ENCODE measurements at regions not wholly inside any gene's neighbourhood (a gene's known extent, or its start where the extent isn't known, plus 50 kb on each side); places are given as distances from the start of the nearest gene placed in this dataset.

DNA sequence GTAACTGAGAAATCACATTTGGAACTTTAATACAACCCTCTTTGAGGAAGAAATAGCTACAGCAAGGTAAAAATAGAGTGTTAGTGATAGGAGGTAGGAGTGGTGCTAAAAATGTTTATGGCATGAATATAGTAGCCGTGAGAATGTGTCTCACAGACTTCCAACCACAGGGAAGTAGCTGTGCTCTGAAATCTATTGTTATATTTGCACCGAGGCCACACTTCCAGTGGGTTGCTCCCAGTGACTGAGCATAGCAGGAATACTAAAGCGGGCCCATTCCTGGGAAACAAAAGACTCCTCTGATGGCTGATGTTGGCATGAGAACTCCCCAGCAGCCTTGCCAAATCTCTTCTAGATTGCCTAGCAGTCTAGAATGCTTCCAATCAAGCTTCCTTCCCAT lies 174.1 kb upstream of the PLXNC1 start:
- ChIA-PET CTCF (ENCODE audit: low intra/inter-chr PET ratio) (no interaction called here), POLR2A (interaction anchor here (0.7 kb wide), 1 partner anchor 11 kb away, joined by 3 read pairs; no protein-coding TSS in a partner anchor)
- no peak for TF ChIP-seq TAF1 (IDR thresholded peaks at IDR 0.05; ENCODE audit: control insufficient read depth, extremely low read depth, insufficient read depth, low read length, severe bottlenecking)
- TF ChIP-seq ZNF655 (CRISPR knock-in tag; IDR thresholded peaks at IDR 0.05): no peak
- TF ChIP-seq MBD1 (CRISPR knock-in tag; IDR thresholded peaks at IDR 0.05): no peak
- TF ChIP-seq, protein P1, sequence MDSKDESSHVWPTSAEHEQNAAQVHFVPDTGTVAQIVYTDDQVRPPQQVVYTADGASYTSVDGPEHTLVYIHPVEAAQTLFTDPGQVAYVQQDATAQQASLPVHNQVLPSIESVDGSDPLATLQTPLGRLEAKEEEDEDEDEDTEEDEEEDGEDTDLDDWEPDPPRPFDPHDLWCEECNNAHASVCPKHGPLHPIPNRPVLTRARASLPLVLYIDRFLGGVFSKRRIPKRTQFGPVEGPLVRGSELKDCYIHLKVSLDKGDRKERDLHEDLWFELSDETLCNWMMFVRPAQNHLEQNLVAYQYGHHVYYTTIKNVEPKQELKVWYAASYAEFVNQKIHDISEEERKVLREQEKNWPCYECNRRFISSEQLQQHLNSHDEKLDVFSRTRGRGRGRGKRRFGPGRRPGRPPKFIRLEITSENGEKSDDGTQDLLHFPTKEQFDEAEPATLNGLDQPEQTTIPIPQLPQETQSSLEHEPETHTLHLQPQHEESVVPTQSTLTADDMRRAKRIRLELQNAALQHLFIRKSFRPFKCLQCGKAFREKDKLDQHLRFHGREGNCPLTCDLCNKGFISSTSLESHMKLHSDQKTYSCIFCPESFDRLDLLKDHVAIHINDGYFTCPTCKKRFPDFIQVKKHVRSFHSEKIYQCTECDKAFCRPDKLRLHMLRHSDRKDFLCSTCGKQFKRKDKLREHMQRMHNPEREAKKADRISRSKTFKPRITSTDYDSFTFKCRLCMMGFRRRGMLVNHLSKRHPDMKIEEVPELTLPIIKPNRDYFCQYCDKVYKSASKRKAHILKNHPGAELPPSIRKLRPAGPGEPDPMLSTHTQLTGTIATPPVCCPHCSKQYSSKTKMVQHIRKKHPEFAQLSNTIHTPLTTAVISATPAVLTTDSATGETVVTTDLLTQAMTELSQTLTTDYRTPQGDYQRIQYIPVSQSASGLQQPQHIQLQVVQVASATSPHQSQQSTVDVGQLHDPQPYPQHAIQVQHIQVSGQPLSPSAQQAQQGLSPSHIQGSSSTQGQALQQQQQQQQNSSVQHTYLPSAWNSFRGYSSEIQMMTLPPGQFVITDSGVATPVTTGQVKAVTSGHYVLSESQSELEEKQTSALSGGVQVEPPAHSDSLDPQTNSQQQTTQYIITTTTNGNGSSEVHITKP (IDR thresholded peaks at IDR 0.05; ENCODE audit: partially characterized antibody): no peak
- TF ChIP-seq RBBP5 (IDR thresholded peaks at IDR 0.05; ENCODE audit: borderline replicate concordance, insufficient read depth, low read length, poor library complexity, severe bottlenecking): no peak
- no peak for TF ChIP-seq RAD51 (IDR thresholded peaks at IDR 0.05; ENCODE audit: borderline replicate concordance, low read depth)
- no peak for TF ChIP-seq POLR2AphosphoS5 (IDR thresholded peaks at IDR 0.05; ENCODE audit: control insufficient read depth, insufficient read depth, low read depth, low read length)
- no peak for TF ChIP-seq MAFG (tag; conservative IDR thresholded peaks at IDR 0.05)
- no peak for TF ChIP-seq CXXC5 (CRISPR knock-in tag; IDR thresholded peaks at IDR 0.05)
- TF ChIP-seq TRIM25 (IDR thresholded peaks at IDR 0.05; ENCODE audit: borderline replicate concordance): no peak
- TF ChIP-seq LARP7 (IDR thresholded peaks at IDR 0.05): no peak
- TF ChIP-seq RBM15 (IDR thresholded peaks at IDR 0.05; ENCODE audit: insufficient read depth, low read length): no peak
- no peak for TF ChIP-seq CEBPB (tag; IDR thresholded peaks at IDR 0.05)
- Histone ChIP-seq H2AFZ (ENCODE audit: low read depth, low read length) (no peak overlapping the region), H3K9me3 (replicated peaks; ENCODE audit: control insufficient read depth, insufficient read depth, low read depth, low read length) (no peaks in the 10 kb centered on the region), H3K36me3 (ENCODE audit: control insufficient read depth, insufficient read depth, low read length) (no peaks in the 10 kb centered on the region), H3K4me2 (ENCODE audit: insufficient read depth, low read length) (no peak overlapping the region), H3K9me1 (ENCODE audit: control insufficient read depth, insufficient read depth, low read length) (no peaks in the 10 kb centered on the region), H3K4me3 (no peak overlapping the region), H3K9ac (ENCODE audit: insufficient read depth in 1 of 2, low read depth in 2 of 2, low read length in 2 of 2) (no peak overlapping the region), H3K79me2 (ENCODE audit: control insufficient read depth, insufficient read depth, low read length) (no peaks in the 10 kb centered on the region), H4K20me1 (replicated peaks; ENCODE audit: control insufficient read depth, insufficient read depth, low read length) (no peaks in the 10 kb centered on the region), H3K27ac (ENCODE audit: extremely low read depth, low read depth, low read length) (no peak overlapping the region), H3K4me1 (replicated peaks in 1 of 2; ENCODE audit: control insufficient read depth in 2 of 2, insufficient read depth in 2 of 2, low read length in 2 of 2) (peaks cover 0 to 14% of the 10 kb centered on the region in 2 experiments; a peak in 3 of 5 replicates), H3K27me3 (ENCODE audit: control insufficient read depth in 2 of 2, insufficient read depth in 2 of 2, low read length in 2 of 2) (no peaks in the 10 kb centered on the region)
- intact Hi-C loops (cut with micrococcal nuclease) (loop anchor here (10.0 kb wide), 1 partner anchor 449 kb away; no protein-coding TSS in a partner anchor), in situ Hi-C loops (cut with MboI) (no loop called here)
- no peak for FAIRE-seq
- WGBS (ENCODE audit: insufficient coverage, low coverage, missing lambda C conversion rate): 45% methylated on average over 3 of the region's 3 CpGs
- no peak for DNase-seq (ENCODE audit: extremely low read depth in 1 of 4, low spot score in 3 of 4)
- BruUV-seq (replicated peaks): no TSS peak
- ATAC-seq: no peak

Data from K562 (cell line).